ENCODE measurements at regions not wholly inside any gene's neighbourhood (a gene's known extent, or its start where the extent isn't known, plus 50 kb on each side); places are given as distances from the start of the nearest gene placed in this dataset.

GRCh38 chr3:25313286-25313685, 114.8 kb upstream of the RARB start:
- TF ChIP-seq GATA2 (IDR thresholded peaks at IDR 0.05; ENCODE audit: low read depth, low read length) (no peak), GATA3 (IDR thresholded peaks at IDR 0.05; ENCODE audit: low read depth, low read length) (no peak)

GRCh38 chr3:25324954-25325655, 103.0 kb upstream of the RARB start:
- no peak for TF ChIP-seq GATA2 (IDR thresholded peaks at IDR 0.05; ENCODE audit: low read depth, low read length)
- TF ChIP-seq GATA3 (IDR thresholded peaks at IDR 0.05; ENCODE audit: low read depth, low read length): no peak

GRCh38 chr3:25335356-25335755, 92.7 kb upstream of the RARB start:
- TF ChIP-seq GATA2 (IDR thresholded peaks at IDR 0.05; ENCODE audit: low read depth, low read length) (no peak), GATA3 (IDR thresholded peaks at IDR 0.05; ENCODE audit: low read depth, low read length) (no peak)

GRCh38 chr3:25338158-25338725, 89.8 kb upstream of the RARB start:
- TF ChIP-seq GATA2 (IDR thresholded peaks at IDR 0.05; ENCODE audit: low read depth, low read length) (peak; percentile 93), GATA3 (IDR thresholded peaks at IDR 0.05; ENCODE audit: low read depth, low read length) (peak; percentile 90)

GRCh38 chr3:25339225-25339624, 88.8 kb upstream of the RARB start:
- no peak for TF ChIP-seq GATA2 (IDR thresholded peaks at IDR 0.05; ENCODE audit: low read depth, low read length)
- TF ChIP-seq GATA3 (IDR thresholded peaks at IDR 0.05; ENCODE audit: low read depth, low read length): no peak

GRCh38 chr3:25344670-25345069, 83.4 kb upstream of the RARB start:
- no peak for TF ChIP-seq GATA2 (IDR thresholded peaks at IDR 0.05; ENCODE audit: low read depth, low read length)
- no peak for TF ChIP-seq GATA3 (IDR thresholded peaks at IDR 0.05; ENCODE audit: low read depth, low read length)

- no peak for TF ChIP-seq GATA3 (IDR thresholded peaks at IDR 0.05; ENCODE audit: low read depth, low read length)
- TF ChIP-seq GATA2 (IDR thresholded peaks at IDR 0.05; ENCODE audit: low read depth, low read length): no peak
Measured at GRCh38 chr3:25349095-25349494, 79.0 kb upstream of the RARB start.

GRCh38 chr3:25349828-25350724, 78.0 kb upstream of the RARB start:
- TF ChIP-seq GATA3 (IDR thresholded peaks at IDR 0.05; ENCODE audit: low read depth, low read length): no peak
- TF ChIP-seq GATA2 (IDR thresholded peaks at IDR 0.05; ENCODE audit: low read depth, low read length): no peak

GRCh38 chr3:25350725-25351114, 77.3 kb upstream of the RARB start:
- TF ChIP-seq GATA3 (IDR thresholded peaks at IDR 0.05; ENCODE audit: low read depth, low read length) (no peak), GATA2 (IDR thresholded peaks at IDR 0.05; ENCODE audit: low read depth, low read length) (no peak)

- no peak for TF ChIP-seq GATA3 (IDR thresholded peaks at IDR 0.05; ENCODE audit: low read depth, low read length)
- TF ChIP-seq GATA2 (IDR thresholded peaks at IDR 0.05; ENCODE audit: low read depth, low read length): no peak
Measured at GRCh38 chr3:25354071-25354470, 74.0 kb upstream of the RARB start.

- TF ChIP-seq GATA3 (IDR thresholded peaks at IDR 0.05; ENCODE audit: low read depth, low read length): no peak
- TF ChIP-seq GATA2 (IDR thresholded peaks at IDR 0.05; ENCODE audit: low read depth, low read length): no peak
Measured at GRCh38 chr3:25355034-25355885, 72.8 kb upstream of the RARB start.

GRCh38 chr3:25355998-25356397, 72.1 kb upstream of the RARB start:
- no peak for TF ChIP-seq GATA2 (IDR thresholded peaks at IDR 0.05; ENCODE audit: low read depth, low read length)
- TF ChIP-seq GATA3 (IDR thresholded peaks at IDR 0.05; ENCODE audit: low read depth, low read length): no peak

- TF ChIP-seq GATA3 (IDR thresholded peaks at IDR 0.05; ENCODE audit: low read depth, low read length) (no peak), GATA2 (IDR thresholded peaks at IDR 0.05; ENCODE audit: low read depth, low read length) (no peak)
Measured at GRCh38 chr3:25362118-25362517, 65.9 kb upstream of the RARB start.

- TF ChIP-seq GATA2 (IDR thresholded peaks at IDR 0.05; ENCODE audit: low read depth, low read length): no peak
- no peak for TF ChIP-seq GATA3 (IDR thresholded peaks at IDR 0.05; ENCODE audit: low read depth, low read length)
Measured at GRCh38 chr3:25365636-25366035, 62.4 kb upstream of the RARB start.
